ENCODE measurements at regions not wholly inside any gene's neighbourhood (a gene's known extent, or its start where the extent isn't known, plus 50 kb on each side); places are given as distances from the start of the nearest gene placed in this dataset.

DNA sequence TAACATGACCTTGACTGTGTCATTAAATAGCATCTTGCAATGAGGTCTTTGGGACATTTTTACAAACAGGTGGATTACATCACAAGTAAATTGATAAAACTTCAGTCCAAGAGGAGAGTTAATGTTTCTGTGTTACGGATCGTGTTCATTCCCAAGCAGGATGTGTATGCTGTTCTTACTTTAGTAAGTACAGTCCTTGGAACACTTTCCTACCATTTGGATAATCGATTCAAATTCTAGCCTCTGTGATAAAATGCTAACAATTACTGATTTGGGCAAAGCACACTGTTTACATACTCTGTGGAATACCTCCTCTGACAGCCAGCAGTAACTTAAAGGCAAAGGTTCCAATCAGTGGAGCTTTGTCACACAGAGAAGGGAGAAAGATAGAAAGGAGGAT, 351.7 kb downstream of the FAT3 start:
- BruUV-seq (replicated peaks), result no TSS peak
- H3K4me3 ChIP-seq (ENCODE audit: low read depth in 2 of 2, low read length in 2 of 2), result no peak overlapping the region
- no peak for ATAC-seq
- H3K4me1 ChIP-seq (ENCODE audit: control insufficient read depth, insufficient read depth, low read length), result no peaks in the 10 kb centered on the region
- ChIA-PET CTCF (no interaction called here), POLR2A (no interaction called here)
- no peaks in the 10 kb centered on the region for H3K36me3 ChIP-seq (ENCODE audit: control insufficient read depth, insufficient read depth, low read length)
- intact Hi-C loops (cut with micrococcal nuclease; ENCODE audit: unreplicated experiment) (no loop called here), in situ Hi-C loops (cut with HindIII; ENCODE audit: low pct_unique_long_range_greater_than_20kb, low sequenced_read_pairs) (no loop called here)
- TF ChIP-seq TCF7L2 (IDR thresholded peaks at IDR 0.05; ENCODE audit: low read depth, low read length) (no peak), SIN3A (IDR thresholded peaks at IDR 0.05; ENCODE audit: borderline replicate concordance, insufficient read depth, low read depth, low read length) (no peak), REST (IDR thresholded peaks at IDR 0.05; ENCODE audit: insufficient read depth in 1 of 2, low read depth in 2 of 2, low read length in 1 of 2) (no peak), POLR2AphosphoS5 (IDR thresholded peaks at IDR 0.05; ENCODE audit: low read depth, low read length) (no peak)
- TF ChIP-seq, protein P1, sequence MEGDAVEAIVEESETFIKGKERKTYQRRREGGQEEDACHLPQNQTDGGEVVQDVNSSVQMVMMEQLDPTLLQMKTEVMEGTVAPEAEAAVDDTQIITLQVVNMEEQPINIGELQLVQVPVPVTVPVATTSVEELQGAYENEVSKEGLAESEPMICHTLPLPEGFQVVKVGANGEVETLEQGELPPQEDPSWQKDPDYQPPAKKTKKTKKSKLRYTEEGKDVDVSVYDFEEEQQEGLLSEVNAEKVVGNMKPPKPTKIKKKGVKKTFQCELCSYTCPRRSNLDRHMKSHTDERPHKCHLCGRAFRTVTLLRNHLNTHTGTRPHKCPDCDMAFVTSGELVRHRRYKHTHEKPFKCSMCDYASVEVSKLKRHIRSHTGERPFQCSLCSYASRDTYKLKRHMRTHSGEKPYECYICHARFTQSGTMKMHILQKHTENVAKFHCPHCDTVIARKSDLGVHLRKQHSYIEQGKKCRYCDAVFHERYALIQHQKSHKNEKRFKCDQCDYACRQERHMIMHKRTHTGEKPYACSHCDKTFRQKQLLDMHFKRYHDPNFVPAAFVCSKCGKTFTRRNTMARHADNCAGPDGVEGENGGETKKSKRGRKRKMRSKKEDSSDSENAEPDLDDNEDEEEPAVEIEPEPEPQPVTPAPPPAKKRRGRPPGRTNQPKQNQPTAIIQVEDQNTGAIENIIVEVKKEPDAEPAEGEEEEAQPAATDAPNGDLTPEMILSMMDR (IDR thresholded peaks at IDR 0.05), result no peak
- DNase-seq (ENCODE audit: low read depth, low spot score), result no peak
- H3K27me3 ChIP-seq (ENCODE audit: control insufficient read depth, insufficient read depth, low read length), result no peaks in the 10 kb centered on the region
- H3K9me3 ChIP-seq (ENCODE audit: control insufficient read depth, insufficient read depth, low read depth, low read length), result no peaks in the 10 kb centered on the region
- H3K27ac ChIP-seq (ENCODE audit: low read length), result no peak overlapping the region

DNA sequence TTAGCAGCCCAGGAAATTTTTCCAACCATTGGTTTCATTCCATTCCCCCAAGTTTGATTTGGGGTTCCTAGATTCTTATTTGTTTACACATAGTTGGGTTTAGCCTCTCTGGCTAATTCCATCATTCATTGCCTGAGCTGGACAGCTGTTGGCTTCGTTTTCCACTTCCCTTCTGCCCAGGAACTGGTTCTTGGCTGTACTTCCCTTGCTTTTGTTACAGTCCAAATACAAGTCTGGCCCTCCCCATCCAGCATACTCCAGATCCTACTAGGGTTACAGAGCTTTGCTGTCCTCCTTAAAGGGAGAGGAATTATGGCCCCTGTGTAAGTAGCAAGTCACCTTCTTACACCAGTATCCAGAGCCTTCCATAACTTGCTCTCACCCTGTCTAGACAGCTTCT, 356.3 kb downstream of the FAT3 start:
- TF ChIP-seq TCF7L2 (IDR thresholded peaks at IDR 0.05; ENCODE audit: low read depth, low read length) (no peak), SIN3A (IDR thresholded peaks at IDR 0.05; ENCODE audit: borderline replicate concordance, insufficient read depth, low read depth, low read length) (no peak), REST (IDR thresholded peaks at IDR 0.05; ENCODE audit: insufficient read depth in 1 of 2, low read depth in 2 of 2, low read length in 1 of 2) (no peak), POLR2AphosphoS5 (IDR thresholded peaks at IDR 0.05; ENCODE audit: low read depth, low read length) (no peak)
- TF ChIP-seq, protein P1 (IDR thresholded peaks at IDR 0.05), result no peak
- intact Hi-C loops (cut with micrococcal nuclease; ENCODE audit: unreplicated experiment) (no loop called here), in situ Hi-C loops (cut with HindIII; ENCODE audit: low pct_unique_long_range_greater_than_20kb, low sequenced_read_pairs) (no loop called here)
- Histone ChIP-seq H3K27me3 (ENCODE audit: control insufficient read depth, insufficient read depth, low read length) (no peaks in the 10 kb centered on the region), H3K9me3 (ENCODE audit: control insufficient read depth, insufficient read depth, low read depth, low read length) (no peaks in the 10 kb centered on the region), H3K4me3 (ENCODE audit: low read depth in 2 of 2, low read length in 2 of 2) (no peak overlapping the region), H3K4me1 (ENCODE audit: control insufficient read depth, insufficient read depth, low read length) (no peaks in the 10 kb centered on the region), H3K27ac (ENCODE audit: low read length) (no peak overlapping the region), H3K36me3 (ENCODE audit: control insufficient read depth, insufficient read depth, low read length) (no peaks in the 10 kb centered on the region)
- no peak for DNase-seq (ENCODE audit: low read depth, low spot score)
- no peak for ATAC-seq
- no TSS peak for BruUV-seq (replicated peaks)
- ChIA-PET CTCF (no interaction called here), POLR2A (no interaction called here)

Data from Panc1 (cell line).